Esophagus muscularis mucosa (tissue), 4 donors: ENCODE measurements at regions not wholly inside any gene's neighbourhood (a gene's known extent, or its start where the extent isn't known, plus 50 kb on each side); places are given as distances from the start of the nearest gene placed in this dataset.
"Not testable (repeated sequence)": the region's sequence is repeated elsewhere in the genome, so short reads cannot be mapped to it uniquely, and the experiment has no call there.

Experiments used
- EP300 ChIP-seq: sonication (generic); formaldehyde crosslinking; IDR thresholded peaks from one replicate; pipeline ENCODE4 v1.6.1; 2017; ENCODE audit warnings: antibody characterized with exemption
- POLR2A ChIP-seq: fragments of 450-650 bp; IDR thresholded peaks from one replicate; pipeline ENCODE4 v1.6.1; 2017; ENCODE audit warnings: antibody characterized with exemption, moderate library complexity, mild to moderate bottlenecking, low read depth
- POLR2AphosphoS5 ChIP-seq, 2 donors: sonication (generic); formaldehyde crosslinking; IDR thresholded peaks; one replicate each; pipeline ENCODE4 v1.6.1; 2017; ENCODE audit warnings: antibody characterized with exemption in 2 of 2
- TF ChIP-seq, protein P1 (sequence below), 3 experiments: fragments of 200-600 bp in 2 of 3; fragments of 450-650 bp in 1 of 3; sonication (generic) in 2 of 3; IDR thresholded peaks; one replicate each; pipeline ENCODE4 v1.5.1; 2017 to 2019; ENCODE audit warnings: antibody characterized with exemption in 3 of 3, mild to moderate bottlenecking in 2 of 3, moderate library complexity in 1 of 3

DNA sequence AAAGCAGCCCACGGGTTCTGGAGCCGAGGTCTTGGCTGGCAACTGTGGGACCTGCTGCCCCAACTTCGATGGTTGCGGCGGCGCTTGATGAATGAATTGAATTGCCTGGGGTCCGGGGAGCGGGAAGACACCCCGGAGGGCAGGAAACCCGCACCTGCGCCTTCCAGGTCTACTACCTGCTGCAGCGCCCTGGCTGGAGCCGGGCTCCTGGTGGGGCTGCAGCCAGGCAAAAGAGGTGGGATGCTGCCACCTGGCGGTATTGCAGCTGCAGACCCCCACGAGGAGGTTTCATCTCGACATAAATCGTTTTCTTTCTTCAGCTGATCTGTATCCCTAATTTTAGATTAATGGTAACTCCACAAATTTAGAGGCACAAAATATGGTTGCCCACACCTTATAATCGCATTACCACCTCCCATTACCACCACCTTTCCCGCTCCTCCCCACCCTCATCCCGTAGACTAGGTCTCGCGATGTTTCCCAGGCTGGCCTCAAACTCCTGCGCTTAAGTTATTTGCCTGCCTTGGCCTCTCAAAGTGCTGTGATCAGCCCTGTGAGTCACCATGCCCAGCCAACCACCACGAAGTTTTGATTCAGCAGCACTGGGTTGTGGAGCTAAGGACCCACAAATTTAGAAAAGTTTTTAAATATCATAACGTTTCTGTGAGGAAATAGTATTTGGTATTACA lies 1492.4 kb upstream of the DEFB115 start:
- TF ChIP-seq, protein P1, sequence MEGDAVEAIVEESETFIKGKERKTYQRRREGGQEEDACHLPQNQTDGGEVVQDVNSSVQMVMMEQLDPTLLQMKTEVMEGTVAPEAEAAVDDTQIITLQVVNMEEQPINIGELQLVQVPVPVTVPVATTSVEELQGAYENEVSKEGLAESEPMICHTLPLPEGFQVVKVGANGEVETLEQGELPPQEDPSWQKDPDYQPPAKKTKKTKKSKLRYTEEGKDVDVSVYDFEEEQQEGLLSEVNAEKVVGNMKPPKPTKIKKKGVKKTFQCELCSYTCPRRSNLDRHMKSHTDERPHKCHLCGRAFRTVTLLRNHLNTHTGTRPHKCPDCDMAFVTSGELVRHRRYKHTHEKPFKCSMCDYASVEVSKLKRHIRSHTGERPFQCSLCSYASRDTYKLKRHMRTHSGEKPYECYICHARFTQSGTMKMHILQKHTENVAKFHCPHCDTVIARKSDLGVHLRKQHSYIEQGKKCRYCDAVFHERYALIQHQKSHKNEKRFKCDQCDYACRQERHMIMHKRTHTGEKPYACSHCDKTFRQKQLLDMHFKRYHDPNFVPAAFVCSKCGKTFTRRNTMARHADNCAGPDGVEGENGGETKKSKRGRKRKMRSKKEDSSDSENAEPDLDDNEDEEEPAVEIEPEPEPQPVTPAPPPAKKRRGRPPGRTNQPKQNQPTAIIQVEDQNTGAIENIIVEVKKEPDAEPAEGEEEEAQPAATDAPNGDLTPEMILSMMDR (IDR thresholded peaks at IDR 0.05), result not testable (repeated sequence)
- not testable (repeated sequence) for TF ChIP-seq POLR2AphosphoS5 (IDR thresholded peaks at IDR 0.05); POLR2A; EP300
